CD4-positive, alpha-beta memory T cell (primary cell): ENCODE measurements at regions not wholly inside any gene's neighbourhood (a gene's known extent, or its start where the extent isn't known, plus 50 kb on each side); places are given as distances from the start of the nearest gene placed in this dataset.

ENCODE experiments used
- CTCF ChIA-PET: fragments of 350-600 bp; sonication (Branson Sonifier 250); formaldehyde crosslinking; loops from one replicate; lab custom pipeline; 2021; ENCODE audit warnings: inconsistent platforms; ENCODE audit not compliant: partially characterized antibody; lab: Charles Lee
- POLR2A ChIA-PET: fragments of 350-600 bp; sonication (Branson Sonifier 250); formaldehyde crosslinking; loops from one replicate; lab custom pipeline; 2021; ENCODE audit not compliant: partially characterized antibody; lab: Charles Lee
- DNase-seq, 5 donors: peaks; one replicate each; pipeline versions ENCODE4 v3.0.0 to v3.0.0-alpha.2; 2020 to 2022; ENCODE audit warnings: mixed read lengths in 1 of 5
- H3K27ac ChIP-seq: one replicate; pipeline ENCODE4 v1.7.0; 2013; ENCODE audit warnings: low read depth, low read length
- H3K27me3 ChIP-seq: 2 replicates; pipeline ENCODE4 v1.7.0; 2013; ENCODE audit warnings: mild to moderate bottlenecking, low read length, moderate library complexity; ENCODE audit not compliant: insufficient read depth
- H3K36me3 ChIP-seq: 2 replicates; pipeline ENCODE4 v1.7.0; 2013; ENCODE audit warnings: mild to moderate bottlenecking, low read length, moderate library complexity; ENCODE audit not compliant: insufficient read depth
- H3K4me1 ChIP-seq: 2 replicates; pipeline ENCODE4 v1.7.0; 2013; ENCODE audit warnings: mild to moderate bottlenecking, low read length, moderate library complexity; ENCODE audit not compliant: insufficient read depth
- H3K4me3 ChIP-seq, 2 donors: one replicate each; pipeline ENCODE4 v1.7.0; 2013; ENCODE audit warnings: low read length in 2 of 2, mild to moderate bottlenecking in 1 of 2
- H3K9me3 ChIP-seq, 2 donors: one replicate each; pipeline ENCODE4 v1.7.0; 2013; ENCODE audit warnings: low read length in 2 of 2, control low read depth in 1 of 2; ENCODE audit not compliant: control insufficient read depth in 1 of 2
- H3K27ac Mint-ChIP-seq, 7 donors: one replicate each; pipeline ENCODE4 v1.8.0; 2020 to 2021; ENCODE audit warnings: mixed read lengths in 7 of 7, mild to moderate bottlenecking in 6 of 7, inconsistent platforms in 3 of 7, moderate library complexity in 3 of 7
- H3K27me3 Mint-ChIP-seq, 2 donors: one replicate each; pipeline ENCODE4 v1.8.0; 2020 to 2021; ENCODE audit warnings: mixed read lengths in 2 of 2
- H3K36me3 Mint-ChIP-seq, 2 donors: one replicate each; pipeline ENCODE4 v1.8.0; 2020 to 2021; ENCODE audit warnings: mixed read lengths in 2 of 2, inconsistent platforms in 1 of 2, mild to moderate bottlenecking in 1 of 2
- H3K4me1 Mint-ChIP-seq, 4 donors: one replicate each; pipeline ENCODE4 v1.8.0; 2020 to 2021; ENCODE audit warnings: mixed read lengths in 4 of 4, mild to moderate bottlenecking in 1 of 4
- H3K4me3 Mint-ChIP-seq, 8 donors: one replicate each; pipeline ENCODE4 v1.8.0; 2020 to 2021; ENCODE audit warnings: mixed read lengths in 8 of 8, mild to moderate bottlenecking in 7 of 8, moderate library complexity in 6 of 8, inconsistent platforms in 3 of 8
- H3K9me3 Mint-ChIP-seq, 8 donors: one replicate each; pipeline ENCODE4 v1.8.0; 2020 to 2021; ENCODE audit warnings: mixed read lengths in 8 of 8, mild to moderate bottlenecking in 5 of 8, inconsistent platforms in 3 of 8, moderate library complexity in 1 of 8
- intact Hi-C: fragments of 100-400 bp; cut with micrococcal nuclease; formaldehyde crosslinking; loops from one replicate; pipeline ENCODE4 v1.15.1; 2023

DNA sequence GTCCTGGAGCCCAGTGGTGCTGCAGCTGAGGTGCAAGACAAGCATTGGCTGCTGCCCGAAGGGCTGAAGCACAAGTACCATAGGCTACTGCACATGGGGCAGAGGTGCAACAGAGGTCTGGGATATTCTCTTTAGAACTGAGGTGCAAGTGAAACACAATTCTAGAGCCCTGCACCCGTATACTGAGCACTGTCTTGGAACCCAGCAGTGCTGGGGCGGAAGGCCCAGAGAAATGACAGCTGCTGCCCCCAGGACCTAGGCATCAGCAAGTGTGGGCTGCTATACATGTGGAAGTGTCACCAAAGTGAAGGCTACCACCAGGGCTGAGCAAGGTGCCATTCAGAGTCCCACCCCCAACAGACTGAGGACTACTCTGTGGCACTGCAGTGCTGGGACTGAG lies 393.6 kb upstream of the STEAP1 start:
- Mint-ChIP-seq H3K27ac (no peak overlapping the region), H3K4me1 (no peaks in the 10 kb centered on the region), H3K27me3 (no peaks in the 10 kb centered on the region), H3K36me3 (no peaks in the 10 kb centered on the region), H3K9me3 (peaks cover 0 to 2% (median 0%) of the 10 kb centered on the region in 8 donors), H3K4me3 (no peak overlapping the region)
- H3K4me3 ChIP-seq: no peak overlapping the region
- no peaks in the 10 kb centered on the region for H3K4me1 ChIP-seq
- no peak for DNase-seq
- H3K9me3 ChIP-seq: no peaks in the 10 kb centered on the region
- H3K36me3 ChIP-seq: no peaks in the 10 kb centered on the region
- intact Hi-C loops: no loop called here
- ChIA-PET CTCF (no interaction called here), POLR2A (no interaction called here)
- no peaks in the 10 kb centered on the region for H3K27me3 ChIP-seq
- H3K27ac ChIP-seq: no peak overlapping the region

DNA sequence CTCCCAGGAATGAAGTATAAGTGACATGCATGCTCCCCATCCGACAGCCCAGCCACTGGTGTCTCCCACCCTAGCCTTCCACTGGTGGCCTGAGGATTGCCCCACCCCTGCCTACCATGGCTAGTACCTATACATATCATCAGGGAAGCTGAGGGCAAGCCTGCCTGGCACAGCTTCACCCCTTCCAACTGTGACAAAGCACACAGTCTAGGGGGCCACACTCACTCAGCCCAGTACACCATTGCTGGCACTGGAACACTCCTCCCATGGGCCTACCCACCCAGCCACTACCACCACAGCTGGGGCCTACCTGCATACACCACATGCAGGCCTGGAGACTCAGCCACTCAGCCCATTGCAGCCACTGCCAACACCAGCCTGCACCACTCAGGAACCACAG lies 393.1 kb upstream of the STEAP1 start:
- Histone ChIP-seq H3K4me3 (no peak overlapping the region), H3K27me3 (no peaks in the 10 kb centered on the region), H3K27ac (no peak overlapping the region), H3K9me3 (no peaks in the 10 kb centered on the region), H3K4me1 (no peaks in the 10 kb centered on the region), H3K36me3 (no peaks in the 10 kb centered on the region)
- no peak for DNase-seq
- Mint-ChIP-seq H3K27ac (no peak overlapping the region), H3K4me3 (no peak overlapping the region), H3K36me3 (no peaks in the 10 kb centered on the region), H3K4me1 (no peaks in the 10 kb centered on the region), H3K9me3 (no peaks in the 10 kb centered on the region), H3K27me3 (no peaks in the 10 kb centered on the region)
- intact Hi-C loops: no loop called here
- CTCF ChIA-PET: no interaction called here
- POLR2A ChIA-PET: no interaction called here

DNA sequence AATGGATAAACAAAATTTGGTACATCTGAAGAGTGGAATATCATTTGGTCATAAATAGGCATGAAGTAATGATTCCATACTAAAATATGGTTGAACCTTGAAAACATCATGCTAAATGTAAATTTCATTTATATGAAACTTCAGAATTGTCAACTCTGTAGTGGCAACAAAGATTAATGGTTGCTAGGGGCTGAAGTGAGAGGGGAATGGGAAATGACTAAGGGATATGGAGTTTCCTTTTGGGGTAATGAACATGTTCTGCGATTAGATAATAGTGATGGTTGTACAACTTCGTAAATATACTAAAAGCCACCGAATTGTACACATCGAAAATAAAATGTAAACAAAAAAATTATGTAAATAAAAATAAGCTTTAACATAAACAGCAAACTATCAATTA lies 384.1 kb upstream of the STEAP1 start:
- H3K27ac Mint-ChIP-seq: no peak overlapping the region

DNA sequence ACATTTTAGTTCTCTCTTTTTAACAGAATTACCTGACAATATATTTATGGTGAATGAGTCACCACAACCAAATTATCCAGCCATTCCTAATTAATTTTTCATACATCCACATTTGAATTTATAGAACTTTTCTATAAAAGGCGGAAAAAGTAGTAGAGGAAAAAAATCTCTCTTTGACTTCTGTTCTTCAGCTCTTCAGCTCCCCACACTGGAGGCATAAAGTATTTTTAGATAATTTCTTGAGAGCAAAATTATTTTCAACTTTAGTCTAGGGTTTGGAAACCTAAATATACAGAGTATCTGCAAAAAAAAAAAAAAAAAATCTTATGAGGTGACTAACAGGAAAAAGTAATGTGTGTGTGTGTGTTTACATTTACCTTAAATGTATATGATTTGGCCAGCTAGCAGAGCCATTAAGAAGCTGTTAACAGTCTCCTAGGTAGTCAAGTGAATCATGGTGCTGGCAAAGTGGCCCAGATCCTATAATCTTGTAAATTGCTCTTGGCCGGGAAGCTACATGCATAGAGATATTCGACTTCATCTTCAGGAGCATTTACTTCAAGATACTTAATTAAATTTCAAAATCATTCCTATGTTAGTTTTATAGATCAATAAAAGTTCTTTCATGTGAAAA lies 383.1 kb upstream of the STEAP1 start:
- no peak overlapping the region for H3K4me3 Mint-ChIP-seq
- no peaks in the 10 kb centered on the region for H3K36me3 Mint-ChIP-seq

More for the DNA sequence above, 384.1 kb upstream of the STEAP1 start:
- Mint-ChIP-seq H3K4me3 (no peak overlapping the region), H3K36me3 (no peaks in the 10 kb centered on the region), H3K4me1 (no peaks in the 10 kb centered on the region), H3K9me3 (peaks cover 0 to 3% (median 0%) of the 10 kb centered on the region in 8 donors), H3K27me3 (no peaks in the 10 kb centered on the region)
- no peak for DNase-seq
- H3K9me3 ChIP-seq: no peaks in the 10 kb centered on the region
- intact Hi-C loops: loop anchor here (2.0 kb wide), 1 partner anchor 981 kb away; no protein-coding TSS in a partner anchor
- H3K4me1 ChIP-seq: no peaks in the 10 kb centered on the region
- no peak overlapping the region for H3K4me3 ChIP-seq
- H3K36me3 ChIP-seq: no peaks in the 10 kb centered on the region
- H3K27me3 ChIP-seq: no peaks in the 10 kb centered on the region
- ChIA-PET POLR2A (no interaction called here), CTCF (no interaction called here)
- no peak overlapping the region for H3K27ac ChIP-seq

DNA sequence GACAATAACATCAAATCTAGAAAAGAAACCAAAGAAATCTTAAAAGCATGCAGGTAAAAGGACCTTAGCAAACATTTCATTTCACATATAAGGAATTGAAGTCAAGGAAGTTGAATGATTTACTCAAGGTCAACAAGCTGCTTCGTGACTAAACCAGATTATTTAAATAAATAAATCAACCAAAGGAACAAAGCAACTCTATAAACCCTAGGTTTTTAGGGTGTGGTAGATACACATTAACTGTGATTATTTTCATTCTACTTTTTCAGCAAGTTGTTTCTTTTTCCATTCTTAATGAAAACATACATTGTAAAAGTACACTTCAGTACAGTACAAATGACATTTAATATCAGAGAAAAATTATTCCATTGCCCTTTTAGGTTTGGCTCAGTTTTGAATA lies 382.0 kb upstream of the STEAP1 start:
- no peak for DNase-seq
- Histone ChIP-seq H3K4me1 (no peaks in the 10 kb centered on the region), H3K27ac (no peak overlapping the region), H3K4me3 (no peak overlapping the region), H3K9me3 (no peaks in the 10 kb centered on the region), H3K27me3 (no peaks in the 10 kb centered on the region), H3K36me3 (no peaks in the 10 kb centered on the region)
- Mint-ChIP-seq H3K36me3 (no peaks in the 10 kb centered on the region), H3K4me3 (no peak overlapping the region), H3K27me3 (no peaks in the 10 kb centered on the region), H3K4me1 (no peaks in the 10 kb centered on the region), H3K27ac (no peak overlapping the region), H3K9me3 (peaks cover 0 to 3% (median 0%) of the 10 kb centered on the region in 8 donors)
- POLR2A ChIA-PET: no interaction called here
- intact Hi-C loops: no loop called here
- CTCF ChIA-PET: no interaction called here

More for the DNA sequence above, 383.1 kb upstream of the STEAP1 start:
- intact Hi-C loops: loop anchor here (2.0 kb wide), 1 partner anchor 982 kb away; no protein-coding TSS in a partner anchor
- DNase-seq: no peak
- Histone ChIP-seq H3K9me3 (no peaks in the 10 kb centered on the region), H3K27ac (no peak overlapping the region), H3K36me3 (no peaks in the 10 kb centered on the region), H3K4me3 (no peak overlapping the region), H3K4me1 (no peaks in the 10 kb centered on the region), H3K27me3 (no peaks in the 10 kb centered on the region)
- Mint-ChIP-seq H3K4me1 (no peaks in the 10 kb centered on the region), H3K27me3 (no peaks in the 10 kb centered on the region), H3K27ac (no peak overlapping the region), H3K9me3 (peaks cover 0 to 3% (median 0%) of the 10 kb centered on the region in 8 donors)
- ChIA-PET POLR2A (no interaction called here), CTCF (no interaction called here)

DNA sequence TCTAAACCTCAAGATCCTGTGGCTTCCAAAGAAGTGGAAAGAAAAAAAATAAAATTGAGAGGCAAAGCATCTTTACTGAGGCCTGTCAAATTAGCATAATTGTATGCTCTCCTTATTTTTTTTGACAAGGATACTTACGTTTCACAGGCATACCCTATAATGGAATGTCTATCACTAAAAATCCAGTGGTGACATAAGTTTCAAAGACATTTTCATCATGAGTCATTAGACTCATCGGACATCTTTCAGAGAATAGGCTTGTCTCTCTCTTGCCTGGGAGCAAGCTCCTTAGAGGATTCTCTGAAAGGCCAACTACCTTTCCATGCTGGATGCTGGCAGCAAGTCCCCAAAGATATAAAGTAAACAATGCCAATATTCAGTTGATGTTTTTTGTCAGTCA lies 380.7 kb upstream of the STEAP1 start:
- no peak overlapping the region for H3K27ac ChIP-seq
- H3K9me3 Mint-ChIP-seq: peaks cover 0 to 4% (median 0%) of the 10 kb centered on the region in 8 donors
- POLR2A ChIA-PET: no interaction called here
- no peaks in the 10 kb centered on the region for H3K27me3 Mint-ChIP-seq
- no peaks in the 10 kb centered on the region for H3K4me1 ChIP-seq
- no peaks in the 10 kb centered on the region for H3K9me3 ChIP-seq
- no peaks in the 10 kb centered on the region for H3K27me3 ChIP-seq
- H3K4me1 Mint-ChIP-seq: no peaks in the 10 kb centered on the region
- H3K36me3 ChIP-seq: no peaks in the 10 kb centered on the region
- intact Hi-C loops: no loop called here
- H3K4me3 Mint-ChIP-seq: no peak overlapping the region
- DNase-seq: no peak
- H3K27ac Mint-ChIP-seq: no peak overlapping the region
- H3K4me3 ChIP-seq: no peak overlapping the region
- no peaks in the 10 kb centered on the region for H3K36me3 Mint-ChIP-seq
- CTCF ChIA-PET: no interaction called here

DNA sequence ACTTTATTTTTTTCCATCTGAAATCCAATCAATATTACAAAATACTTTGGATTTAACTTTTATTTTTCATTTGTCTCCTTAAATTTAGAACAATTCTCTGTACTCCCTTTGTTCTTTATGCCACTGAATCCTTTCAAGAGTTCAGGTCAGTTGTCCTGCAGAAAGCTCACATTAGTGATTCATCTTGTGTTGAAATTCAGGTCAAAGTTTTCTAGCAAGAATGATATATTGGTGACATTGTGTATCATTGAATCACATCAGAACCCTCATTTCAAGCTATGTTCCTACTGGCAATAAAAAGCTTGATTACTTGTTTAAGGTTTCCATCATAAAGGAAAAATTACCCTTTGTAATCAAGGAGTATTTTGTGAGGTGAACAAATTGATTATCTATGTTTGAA lies 378.8 kb upstream of the STEAP1 start:
- intact Hi-C loops: no loop called here
- Mint-ChIP-seq H3K27ac (no peak overlapping the region), H3K4me1 (no peaks in the 10 kb centered on the region), H3K27me3 (no peaks in the 10 kb centered on the region), H3K4me3 (no peak overlapping the region), H3K9me3 (peaks cover 0 to 3% (median under 1%) of the 10 kb centered on the region in 8 donors), H3K36me3 (no peaks in the 10 kb centered on the region)
- Histone ChIP-seq H3K27me3 (no peaks in the 10 kb centered on the region), H3K27ac (no peak overlapping the region), H3K4me3 (no peak overlapping the region), H3K36me3 (no peaks in the 10 kb centered on the region), H3K9me3 (no peaks in the 10 kb centered on the region), H3K4me1 (no peaks in the 10 kb centered on the region)
- DNase-seq: no peak
- ChIA-PET POLR2A (no interaction called here), CTCF (no interaction called here)
